Peyer's patch (tissue), 4 donors: ENCODE measurements at regions not wholly inside any gene's neighbourhood (a gene's known extent, or its start where the extent isn't known, plus 50 kb on each side); places are given as distances from the start of the nearest gene placed in this dataset.

Source experiments
- DNase-seq, 3 donors: peaks; one replicate each; pipeline ENCODE4 v3.0.0-alpha.2; 2017 to 2019
- H3K27ac ChIP-seq, 4 donors: fragments of 200-600 bp; sonication (generic); one replicate each; pipeline ENCODE4 v1.5.1; 2016 to 2019
- H3K27me3 ChIP-seq, 2 donors: fragments of 200-600 bp; sonication (generic); one replicate each; pipeline ENCODE4 v1.5.1; 2019
- H3K36me3 ChIP-seq, 3 donors: fragments of 200-600 bp; sonication (generic); one replicate each; pipeline ENCODE4 v1.5.1; 2016 to 2019
- H3K4me1 ChIP-seq, 4 donors: fragments of 200-600 bp; sonication (generic); one replicate each; pipeline ENCODE4 v1.5.1; 2016 to 2019
- H3K4me3 ChIP-seq, 4 donors: fragments of 200-600 bp; sonication (generic); 1 replicate in 3 of 4; 2 replicates in 1 of 4; pipeline ENCODE4 v1.5.1; 2016 to 2019; ENCODE audit warnings: mild to moderate bottlenecking in 1 of 4
- H3K9me3 ChIP-seq, 4 donors: fragments of 200-600 bp; sonication (generic); one replicate each; pipeline ENCODE4 v1.5.1; 2016 to 2019; ENCODE audit warnings: mild to moderate bottlenecking in 1 of 4
- POLR2A ChIP-seq, 2 donors: fragments of 450-650 bp; IDR thresholded peaks; one replicate each; pipeline ENCODE4 v1.5.1; 2017; ENCODE audit warnings: antibody characterized with exemption in 2 of 2, mild to moderate bottlenecking in 2 of 2, moderate library complexity in 2 of 2
- TF ChIP-seq, protein P1 (sequence below), 6 experiments: fragments of 450-650 bp in 4 of 6; fragments of 200-600 bp in 2 of 6; sonication (generic) in 1 of 6; IDR thresholded peaks; one replicate each; pipeline ENCODE4 v1.5.1; 2017 to 2019; ENCODE audit warnings: antibody characterized with exemption in 6 of 6, mild to moderate bottlenecking in 3 of 6, moderate library complexity in 1 of 6

DNA sequence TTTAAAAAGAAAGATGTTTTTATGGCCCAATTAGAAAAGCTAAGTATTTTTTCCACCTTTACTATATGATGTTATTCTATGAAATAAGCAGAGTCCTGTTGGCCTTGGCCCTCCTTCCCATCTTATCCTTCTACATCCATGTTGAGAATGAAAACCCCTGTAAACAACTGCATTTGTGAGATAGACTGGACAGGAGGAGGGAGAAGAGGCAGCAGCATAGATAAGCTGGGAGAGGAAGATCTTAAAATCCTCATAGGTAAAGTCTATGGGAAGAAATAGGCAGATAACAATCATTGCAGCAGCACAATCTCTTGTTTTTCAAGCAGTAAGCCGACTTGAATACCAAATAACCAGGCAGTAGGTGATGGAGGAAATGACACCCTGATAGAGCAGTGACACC lies 207.6 kb upstream of the PARD3B start:
- H3K4me1 ChIP-seq, result no peaks in the 10 kb centered on the region
- no peak for DNase-seq
- no peak overlapping the region for H3K27ac ChIP-seq
- H3K9me3 ChIP-seq, result no peaks in the 10 kb centered on the region
- H3K27me3 ChIP-seq, result no peaks in the 10 kb centered on the region
- no peaks in the 10 kb centered on the region for H3K36me3 ChIP-seq
- TF ChIP-seq, protein P1, sequence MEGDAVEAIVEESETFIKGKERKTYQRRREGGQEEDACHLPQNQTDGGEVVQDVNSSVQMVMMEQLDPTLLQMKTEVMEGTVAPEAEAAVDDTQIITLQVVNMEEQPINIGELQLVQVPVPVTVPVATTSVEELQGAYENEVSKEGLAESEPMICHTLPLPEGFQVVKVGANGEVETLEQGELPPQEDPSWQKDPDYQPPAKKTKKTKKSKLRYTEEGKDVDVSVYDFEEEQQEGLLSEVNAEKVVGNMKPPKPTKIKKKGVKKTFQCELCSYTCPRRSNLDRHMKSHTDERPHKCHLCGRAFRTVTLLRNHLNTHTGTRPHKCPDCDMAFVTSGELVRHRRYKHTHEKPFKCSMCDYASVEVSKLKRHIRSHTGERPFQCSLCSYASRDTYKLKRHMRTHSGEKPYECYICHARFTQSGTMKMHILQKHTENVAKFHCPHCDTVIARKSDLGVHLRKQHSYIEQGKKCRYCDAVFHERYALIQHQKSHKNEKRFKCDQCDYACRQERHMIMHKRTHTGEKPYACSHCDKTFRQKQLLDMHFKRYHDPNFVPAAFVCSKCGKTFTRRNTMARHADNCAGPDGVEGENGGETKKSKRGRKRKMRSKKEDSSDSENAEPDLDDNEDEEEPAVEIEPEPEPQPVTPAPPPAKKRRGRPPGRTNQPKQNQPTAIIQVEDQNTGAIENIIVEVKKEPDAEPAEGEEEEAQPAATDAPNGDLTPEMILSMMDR (IDR thresholded peaks at IDR 0.05), result no peak
- H3K4me3 ChIP-seq, result no peak overlapping the region

DNA sequence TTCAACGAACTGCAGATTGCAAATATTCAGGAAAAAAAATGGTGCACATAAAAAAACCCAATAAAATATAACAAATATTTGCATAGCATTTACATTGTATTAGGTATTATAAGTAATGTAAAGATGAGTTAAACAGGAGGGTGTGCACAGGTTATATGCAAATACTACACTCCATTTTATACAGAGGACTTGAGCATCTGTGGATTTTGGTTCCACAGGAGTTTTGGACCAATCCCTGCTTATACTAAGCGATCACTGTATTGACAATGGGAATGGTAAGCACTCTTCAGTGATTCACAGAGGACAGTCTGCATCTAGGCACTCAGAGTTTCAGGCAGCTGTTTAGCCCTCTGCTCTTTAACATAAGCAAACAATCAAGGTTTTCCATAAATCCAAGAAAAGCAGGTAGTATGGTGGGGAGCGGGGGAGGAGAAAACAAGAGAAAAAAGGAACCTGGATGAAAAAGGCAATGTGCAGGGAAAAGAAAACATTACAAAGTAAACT lies 206.0 kb upstream of the PARD3B start:
- H3K9me3 ChIP-seq, result no peaks in the 10 kb centered on the region
- TF ChIP-seq POLR2A (IDR thresholded peaks at IDR 0.05), result no peak
- TF ChIP-seq, protein P1 (IDR thresholded peaks at IDR 0.05), result no peak
- H3K4me3 ChIP-seq, result no peak overlapping the region
- H3K4me1 ChIP-seq, result no peaks in the 10 kb centered on the region
- DNase-seq, result no peak
- no peaks in the 10 kb centered on the region for H3K36me3 ChIP-seq
- no peak overlapping the region for H3K27ac ChIP-seq
- no peaks in the 10 kb centered on the region for H3K27me3 ChIP-seq

DNA sequence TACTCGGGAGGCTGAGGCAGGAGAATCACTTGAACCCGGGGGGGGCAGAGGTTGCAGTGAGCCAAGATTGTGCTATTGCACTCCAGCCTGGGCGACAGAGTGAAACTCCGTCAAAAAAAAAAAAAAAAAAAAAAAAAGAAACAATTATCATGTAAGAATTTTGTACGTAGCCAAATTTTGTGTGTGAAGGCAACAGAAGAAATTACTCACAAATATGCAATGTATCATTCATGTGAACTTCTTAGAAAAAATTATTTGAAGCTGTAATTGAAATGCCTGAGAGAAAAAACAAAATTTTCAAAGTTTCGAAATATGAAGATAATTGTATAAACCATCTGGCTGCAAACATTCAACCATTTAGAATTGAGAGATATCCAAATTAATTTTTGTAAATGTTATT lies 204.8 kb upstream of the PARD3B start:
- TF ChIP-seq, protein P1 (IDR thresholded peaks at IDR 0.05), result no peak
- no peak for TF ChIP-seq POLR2A (IDR thresholded peaks at IDR 0.05)
- Histone ChIP-seq H3K27me3 (no peaks in the 10 kb centered on the region), H3K9me3 (no peaks in the 10 kb centered on the region), H3K36me3 (no peaks in the 10 kb centered on the region), H3K4me1 (no peaks in the 10 kb centered on the region), H3K27ac (no peak overlapping the region), H3K4me3 (no peak overlapping the region)
- DNase-seq, result no peak

DNA sequence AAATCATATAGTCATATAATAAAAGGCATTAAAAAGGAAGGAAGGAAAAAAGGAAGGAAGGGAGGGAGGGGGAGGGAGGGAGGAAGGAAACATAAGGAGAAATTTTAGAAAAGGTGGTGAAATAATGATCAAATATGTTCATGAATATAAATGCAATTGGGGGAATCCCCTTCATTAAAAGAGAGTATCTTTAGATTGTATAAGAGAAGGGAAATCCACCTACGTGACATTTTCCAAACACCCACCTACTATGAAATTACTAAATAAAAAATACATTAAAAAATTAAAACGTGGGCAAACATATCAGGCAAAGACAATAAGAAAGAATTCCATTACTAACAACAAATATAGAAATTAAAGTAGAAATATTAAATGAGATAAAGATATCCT lies 203.4 kb upstream of the PARD3B start:
- TF ChIP-seq POLR2A (IDR thresholded peaks at IDR 0.05), result no peak
- TF ChIP-seq, protein P1 (IDR thresholded peaks at IDR 0.05), result no peak
- H3K4me1 ChIP-seq, result no peaks in the 10 kb centered on the region
- no peaks in the 10 kb centered on the region for H3K9me3 ChIP-seq
- H3K4me3 ChIP-seq, result no peak overlapping the region
- H3K27ac ChIP-seq, result no peak overlapping the region
- DNase-seq, result no peak
- no peaks in the 10 kb centered on the region for H3K36me3 ChIP-seq
- no peaks in the 10 kb centered on the region for H3K27me3 ChIP-seq

DNA sequence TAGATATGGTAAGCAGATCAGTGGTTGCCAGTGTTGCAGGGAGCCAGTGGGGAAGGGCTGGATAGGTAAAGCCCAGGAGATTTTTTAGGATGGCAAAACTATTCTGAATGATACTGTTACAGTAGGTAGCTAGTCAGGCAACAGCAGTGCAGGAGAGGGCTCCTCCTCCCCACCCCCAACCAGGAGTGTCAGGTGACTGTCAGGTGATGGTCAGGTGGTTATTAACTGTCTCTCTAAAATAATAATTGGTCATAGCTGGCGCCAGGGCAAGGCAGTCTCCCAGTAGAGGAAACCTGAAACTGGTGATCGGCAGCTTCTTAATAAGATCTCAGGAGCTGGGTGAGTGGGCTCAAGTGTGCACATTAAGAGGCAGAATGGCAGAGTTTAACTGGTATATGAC lies 201.6 kb upstream of the PARD3B start:
- Histone ChIP-seq H3K4me3 (no peak overlapping the region), H3K27ac (no peak overlapping the region), H3K4me1 (no peaks in the 10 kb centered on the region), H3K9me3 (no peaks in the 10 kb centered on the region), H3K27me3 (no peaks in the 10 kb centered on the region), H3K36me3 (no peaks in the 10 kb centered on the region)
- DNase-seq, result no peak
- no peak for TF ChIP-seq POLR2A (IDR thresholded peaks at IDR 0.05)

DNA sequence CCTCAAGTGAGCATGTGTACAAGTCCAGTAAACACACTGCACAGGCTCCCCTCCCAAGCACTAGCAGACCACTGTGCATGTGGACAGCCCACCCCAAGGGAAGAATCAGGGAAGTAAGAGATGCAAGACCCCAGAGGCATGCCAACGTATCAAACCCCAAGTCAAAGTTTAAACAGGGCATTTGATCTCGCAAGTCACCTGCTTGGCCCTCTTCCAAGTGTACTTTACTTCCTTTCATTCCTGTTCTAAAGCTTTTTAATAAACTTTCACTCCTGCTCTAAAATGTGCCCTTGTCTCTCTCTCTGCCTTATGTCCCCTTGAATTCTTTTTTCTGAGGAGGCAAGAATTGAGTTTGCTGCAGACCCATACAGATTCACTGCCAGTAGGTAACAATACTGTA lies 201.2 kb upstream of the PARD3B start:
- no peak overlapping the region for H3K27ac ChIP-seq
- no peaks in the 10 kb centered on the region for H3K27me3 ChIP-seq
- no peaks in the 10 kb centered on the region for H3K4me1 ChIP-seq
- TF ChIP-seq, protein P1 (IDR thresholded peaks at IDR 0.05), result no peak
- no peak for TF ChIP-seq POLR2A (IDR thresholded peaks at IDR 0.05)
- DNase-seq, result no peak
- no peaks in the 10 kb centered on the region for H3K9me3 ChIP-seq
- no peak overlapping the region for H3K4me3 ChIP-seq
- no peaks in the 10 kb centered on the region for H3K36me3 ChIP-seq
